H1 (cell line): ENCODE measurements at regions not wholly inside any gene's neighbourhood (a gene's known extent, or its start where the extent isn't known, plus 50 kb on each side); places are given as distances from the start of the nearest gene placed in this dataset.

ENCODE experiments used
- CTCF ChIA-PET: fragments of 300-600 bp; sonication (Branson Sonifier 250); formaldehyde crosslinking; loops from one replicate; lab custom pipeline; 2021; ENCODE audit not compliant: partially characterized antibody; lab: Charles Lee
- POLR2A ChIA-PET: fragments of 300-600 bp; sonication (Branson Sonifier 250); formaldehyde crosslinking; loops from one replicate; lab custom pipeline; 2021; ENCODE audit warnings: inconsistent platforms; ENCODE audit not compliant: partially characterized antibody; lab: Charles Lee
- DNase-seq, 2 experiments: peaks; one replicate each; pipeline versions ENCODE4 v3.0.0 to v3.0.0-alpha.2; 2010 to 2022; ENCODE audit warnings: low spot score in 2 of 2, low read depth in 1 of 2, mixed read lengths in 1 of 2
- FAIRE-seq: peaks from 2 replicates; lab custom pipeline; 2011; peaks lifted over from hg19 to GRCh38; lab: Jason Lieb, UNC
- H2AFZ ChIP-seq: 2 replicates; pipeline ENCODE4 v1.8.1; 2012; ENCODE audit warnings: low read length, inconsistent platforms
- H2AK5ac ChIP-seq: 2 replicates; pipeline ENCODE4 v1.6.1; 2013; ENCODE audit warnings: low read depth, low read length
- H2BK120ac ChIP-seq: replicated peaks from 2 replicates; pipeline ENCODE3; 2013; ENCODE audit warnings: low read depth, low read length, inconsistent platforms
- H2BK12ac ChIP-seq: 2 replicates; pipeline ENCODE4 v1.6.1; 2013; ENCODE audit warnings: low read depth, low read length
- H2BK15ac ChIP-seq: 2 replicates; pipeline ENCODE4 v1.6.1; 2013; ENCODE audit warnings: low read length
- H2BK20ac ChIP-seq: 2 replicates; pipeline ENCODE4 v1.6.1; 2013; ENCODE audit warnings: low read length
- H2BK5ac ChIP-seq: 2 replicates; pipeline ENCODE4 v1.6.1; 2013; ENCODE audit warnings: low read depth, low read length
- H3K14ac ChIP-seq: 2 replicates; pipeline ENCODE4 v1.6.1; 2013; ENCODE audit warnings: inconsistent platforms; ENCODE audit not compliant: insufficient read length
- H3K18ac ChIP-seq: 2 replicates; pipeline ENCODE4 v1.6.1; 2013; ENCODE audit warnings: low read length; ENCODE audit errors: extremely low read depth
- H3K23ac ChIP-seq: 2 replicates; pipeline ENCODE4 v1.6.1; 2013; ENCODE audit warnings: inconsistent platforms; ENCODE audit not compliant: insufficient read length
- H3K23me2 ChIP-seq: 2 replicates; pipeline ENCODE4 v1.6.1; 2013; ENCODE audit warnings: low read depth, low read length
- H3K27ac ChIP-seq: 2 replicates; pipeline ENCODE4 v1.6.1; 2011; ENCODE audit warnings: low read depth, low read length, inconsistent platforms
- H3K27me3 ChIP-seq, 4 experiments: replicated peaks in 1 of 4; 1 replicate in 1 of 4; 2 replicates in 3 of 4; pipeline versions ENCODE4 v1.6.1 to v1.8.1; 2011 to 2013; ENCODE audit warnings: low read length in 3 of 4, mild to moderate bottlenecking in 3 of 4, inconsistent platforms in 2 of 4, mixed read lengths in 2 of 4, moderate library complexity in 1 of 4; ENCODE audit not compliant: control insufficient read depth in 3 of 4, insufficient read depth in 3 of 4; ENCODE audit errors: extremely low read depth in 1 of 4
- H3K36me3 ChIP-seq, 4 experiments: 2 replicates each; pipeline versions ENCODE4 v1.6.1 to v1.8.1; 2011 to 2013; ENCODE audit warnings: mild to moderate bottlenecking in 4 of 4, low read length in 3 of 4, moderate library complexity in 2 of 4, control low read depth in 1 of 4, inconsistent platforms in 1 of 4; ENCODE audit not compliant: insufficient read depth in 4 of 4, control insufficient read depth in 2 of 4
- H3K4ac ChIP-seq: replicated peaks from 2 replicates; pipeline ENCODE3; 2013; ENCODE audit warnings: low read length, low read depth, mixed read lengths, inconsistent platforms; ENCODE audit not compliant: insufficient read length
- H3K4me1 ChIP-seq, 4 experiments: replicated peaks in 1 of 4; 1 replicate in 1 of 4; 2 replicates in 3 of 4; pipeline versions ENCODE4 v1.6.1 to v1.8.1; 2011 to 2013; ENCODE audit warnings: low read length in 3 of 4, inconsistent platforms in 2 of 4, mixed read lengths in 1 of 4; ENCODE audit not compliant: insufficient read depth in 4 of 4, control insufficient read depth in 3 of 4
- H3K4me2 ChIP-seq, 2 experiments: 2 replicates each; pipeline versions ENCODE4 v1.6.1 to v1.8.1; 2011 to 2013; ENCODE audit warnings: low read depth in 2 of 2, low read length in 2 of 2, control low read depth in 1 of 2, inconsistent platforms in 1 of 2, mild to moderate bottlenecking in 1 of 2; ENCODE audit not compliant: insufficient read depth in 1 of 2
- H3K4me3 ChIP-seq, 4 experiments: fragments of 200-600, 300-600 bp in 1 of 4; sonication (generic), shearing (Covaris generic), sonication (Bioruptor Twin) in 1 of 4; 2 replicates each; pipeline versions ENCODE4 v1.5.1 to v1.8.1; 2011 to 2016; ENCODE audit warnings: low read length in 4 of 4, low read depth in 3 of 4, control low read depth in 2 of 4, inconsistent platforms in 2 of 4, mild to moderate bottlenecking in 2 of 4, mixed read lengths in 1 of 4, moderate library complexity in 1 of 4; ENCODE audit not compliant: insufficient read depth in 2 of 4; ENCODE audit errors: extremely low read depth in 1 of 4
- H3K56ac ChIP-seq: replicated peaks from 2 replicates; pipeline ENCODE3; 2013; ENCODE audit warnings: low read depth, mild to moderate bottlenecking, mixed read lengths, low read length, inconsistent platforms; ENCODE audit not compliant: insufficient read length
- H3K79me1 ChIP-seq: 2 replicates; pipeline ENCODE4 v1.6.1; 2013; ENCODE audit warnings: low read depth, low read length, control low read depth
- H3K79me2 ChIP-seq, 2 experiments: 2 replicates each; pipeline versions ENCODE4 v1.6.1 to v1.8.1; 2012 to 2013; ENCODE audit warnings: low read length in 2 of 2, mild to moderate bottlenecking in 2 of 2, inconsistent platforms in 1 of 2; ENCODE audit not compliant: insufficient read depth in 2 of 2, control insufficient read depth in 1 of 2
- H3K9ac ChIP-seq, 4 experiments: replicated peaks in 1 of 4; 1 replicate in 1 of 4; 2 replicates in 3 of 4; pipeline versions ENCODE4 v1.6.1 to v1.8.1; 2011 to 2013; ENCODE audit warnings: low read depth in 3 of 4, low read length in 3 of 4, control low read depth in 2 of 4, mild to moderate bottlenecking in 2 of 4, moderate library complexity in 2 of 4, inconsistent platforms in 1 of 4; ENCODE audit errors: extremely low read depth in 1 of 4
- H3K9me3 ChIP-seq, 2 experiments: 2 replicates each; pipeline versions ENCODE4 v1.6.1 to v1.8.1; 2012 to 2013; ENCODE audit warnings: mild to moderate bottlenecking in 2 of 2, moderate library complexity in 2 of 2, control low read depth in 1 of 2, inconsistent platforms in 1 of 2, low read depth in 1 of 2, low read length in 1 of 2, mixed read lengths in 1 of 2; ENCODE audit not compliant: insufficient read depth in 2 of 2
- H4K20me1 ChIP-seq, 2 experiments: replicated peaks in 1 of 2; 2 replicates each; pipeline versions ENCODE3 to v1.8.1; 2011 to 2013; ENCODE audit warnings: inconsistent platforms in 2 of 2, low read length in 2 of 2, mild to moderate bottlenecking in 1 of 2; ENCODE audit not compliant: insufficient read depth in 2 of 2, control insufficient read depth in 1 of 2
- H4K5ac ChIP-seq: 2 replicates; pipeline ENCODE4 v1.6.1; 2013; ENCODE audit warnings: low read length, low read depth, mixed read lengths, inconsistent platforms; ENCODE audit not compliant: insufficient read length
- H4K8ac ChIP-seq: 2 replicates; pipeline ENCODE4 v1.8.0; 2013; ENCODE audit warnings: mild to moderate bottlenecking, moderate library complexity, low read length, inconsistent platforms; ENCODE audit not compliant: insufficient read depth; ENCODE audit errors: extremely low read depth
- H4K91ac ChIP-seq: replicated peaks from 2 replicates; pipeline ENCODE3; 2013; ENCODE audit warnings: low read length, mixed read lengths, inconsistent platforms; ENCODE audit not compliant: insufficient read length
- CHD1 ChIP-seq: IDR thresholded peaks from 2 replicates; pipeline ENCODE4 v1.6.1; 2012; ENCODE audit warnings: low read depth, low read length, improper control_type of control experiment
- CTBP2 ChIP-seq: IDR thresholded peaks from 2 replicates; pipeline ENCODE4 v1.7.0; 2011; ENCODE audit warnings: borderline replicate concordance, mild to moderate bottlenecking, moderate library complexity, mixed read lengths, low read length; ENCODE audit not compliant: insufficient read depth, insufficient read length
- WGBS, 2 experiments: shearing (Covaris generic) in 1 of 2; methylation state at CpG; one replicate each; pipeline versions ENCODE4 v1.1.6 to v1.1.7; 2013 to 2015; ENCODE audit warnings: low lambda C conversion rate in 2 of 2, mixed read lengths in 2 of 2, inconsistent platforms in 1 of 2, low coverage in 1 of 2, missing lambda C conversion rate in 1 of 2; ENCODE audit not compliant: insufficient replicate concordance in 2 of 2, insufficient coverage in 1 of 2, insufficient read length in 1 of 2; ENCODE audit errors: extremely low coverage in 1 of 2, missing lambda C conversion rate in 1 of 2; 5-methylcytosine and 5-hydroxymethylcytosine counted together

GRCh38 chr6:4549556-4550226, 226.5 kb upstream of the CDYL start:
- no peak overlapping the region for H4K91ac ChIP-seq
- no peak overlapping the region for H2BK5ac ChIP-seq
- no peak overlapping the region for H2BK12ac ChIP-seq
- no peak overlapping the region for H3K23ac ChIP-seq
- no peaks in the 10 kb centered on the region for H3K79me1 ChIP-seq
- TF ChIP-seq CHD1 = no peak
- TF ChIP-seq CTBP2 = no peak
- H3K56ac ChIP-seq = no peak overlapping the region
- no peaks in the 10 kb centered on the region for H3K9me3 ChIP-seq
- no peak overlapping the region for H4K5ac ChIP-seq
- no peak overlapping the region for H4K8ac ChIP-seq
- H3K4me3 ChIP-seq = no peak overlapping the region
- DNase-seq = no peak
- H2BK20ac ChIP-seq = peak overlapping the region; percentile 57; the same call in 1 of the 2 replicates
- H3K18ac ChIP-seq = no peak overlapping the region
- no peak overlapping the region for H3K9ac ChIP-seq
- no peak overlapping the region for H3K27ac ChIP-seq
- no peaks in the 10 kb centered on the region for H3K79me2 ChIP-seq
- 92% methylated on average over 23 of the region's 23 CpGs; no CpG with 5 or more reads in 1 of the 2 experiments for WGBS, 2 experiments
- no peaks in the 10 kb centered on the region for H3K27me3 ChIP-seq
- no peak overlapping the region for H3K14ac ChIP-seq
- CTCF ChIA-PET = interaction anchor here (1.1 kb wide), 1 partner anchor 11 kb away, joined by 3 read pairs; no protein-coding TSS in a partner anchor
- POLR2A ChIA-PET = no interaction called here
- H4K20me1 ChIP-seq = no peaks in the 10 kb centered on the region
- H3K36me3 ChIP-seq = no peaks in the 10 kb centered on the region
- H2BK120ac ChIP-seq = no peak overlapping the region
- H3K4me2 ChIP-seq = no peak overlapping the region
- no peak overlapping the region for H3K4ac ChIP-seq
- no peak overlapping the region for H2BK15ac ChIP-seq
- H2AK5ac ChIP-seq = no peak overlapping the region
- 0 out of 7 replicates have a peak, but pooled peaks cover 0 to 2% (median 0%) of the 10 kb centered on the region in 4 experiments for H3K4me1 ChIP-seq
- 0 out of 2 replicates have a peak overlapping the region, but pooled peaks have one; percentile 11 for H2AFZ ChIP-seq
- FAIRE-seq = no peak
- no peaks in the 10 kb centered on the region for H3K23me2 ChIP-seq
